NCI-H1694 (cell line): ENCODE measurements at regions not wholly inside any gene's neighbourhood (a gene's known extent, or its start where the extent isn't known, plus 50 kb on each side); places are given as distances from the start of the nearest gene placed in this dataset.

ENCODE experiments used
- DNase-seq: peaks from one replicate; lab custom pipeline; 2025; lab: John Stamatoyannopoulos, UW

GRCh38 chr13:88601949-88602348 is 930.8 kb downstream of the SLITRK5 start:
- DNase-seq = no peak

DNA sequence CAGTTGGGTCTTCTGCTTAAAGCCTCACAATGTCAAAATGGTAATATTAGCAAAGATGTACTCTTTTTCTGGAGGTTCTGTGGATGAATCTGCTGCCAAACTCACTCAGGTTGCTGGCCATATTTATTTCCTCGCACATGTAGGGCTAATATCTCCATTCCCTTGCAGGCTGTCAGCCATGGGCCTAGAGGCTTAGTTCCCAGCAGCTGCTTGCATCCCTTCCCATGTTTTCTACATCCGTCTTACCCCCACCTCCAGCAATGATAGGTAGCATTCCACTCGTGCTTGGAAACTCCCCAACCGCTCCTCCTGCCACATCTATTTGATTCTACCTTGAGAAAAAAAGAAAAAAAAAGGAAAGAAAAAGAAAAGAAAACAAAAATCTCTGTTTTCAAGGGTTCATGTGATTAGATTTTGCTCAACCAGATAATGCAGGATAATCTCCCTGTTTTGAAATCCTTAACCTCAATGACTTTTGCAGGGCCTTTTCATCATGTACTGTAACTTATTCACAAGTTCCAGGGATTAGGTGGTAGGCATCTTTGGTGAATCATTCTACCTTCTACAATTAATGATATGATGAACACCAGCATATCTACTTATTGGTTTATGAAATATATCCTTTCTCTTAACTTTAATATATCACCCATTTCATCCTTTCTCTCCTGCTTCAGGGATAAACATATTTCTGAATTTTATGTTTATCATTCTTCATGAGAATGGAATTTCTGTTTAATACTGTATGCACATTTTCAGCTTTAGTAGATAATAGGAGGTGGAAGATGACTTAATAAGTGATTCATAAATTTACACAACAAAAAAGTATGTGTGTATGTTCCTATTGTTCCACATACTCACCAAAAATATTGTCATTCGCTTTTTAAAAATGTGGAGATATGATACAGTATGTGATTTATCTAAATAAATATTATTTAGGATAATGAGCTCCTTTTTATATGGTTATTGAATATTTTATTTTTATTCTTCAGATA is 931.9 kb downstream of the SLITRK5 start:
- DNase-seq = no peak

GRCh38 chr13:88617176-88617575 is 946.0 kb downstream of the SLITRK5 start:
- DNase-seq = no peak

GRCh38 chr13:88622362-88622973 is 951.3 kb downstream of the SLITRK5 start:
- no peak for DNase-seq

- no peak for DNase-seq
These were observed 952.0 kb downstream of the SLITRK5 start for GRCh38 chr13:88623150-88623549.

GRCh38 chr13:88627071-88627470 is 955.9 kb downstream of the SLITRK5 start:
- no peak for DNase-seq

DNA sequence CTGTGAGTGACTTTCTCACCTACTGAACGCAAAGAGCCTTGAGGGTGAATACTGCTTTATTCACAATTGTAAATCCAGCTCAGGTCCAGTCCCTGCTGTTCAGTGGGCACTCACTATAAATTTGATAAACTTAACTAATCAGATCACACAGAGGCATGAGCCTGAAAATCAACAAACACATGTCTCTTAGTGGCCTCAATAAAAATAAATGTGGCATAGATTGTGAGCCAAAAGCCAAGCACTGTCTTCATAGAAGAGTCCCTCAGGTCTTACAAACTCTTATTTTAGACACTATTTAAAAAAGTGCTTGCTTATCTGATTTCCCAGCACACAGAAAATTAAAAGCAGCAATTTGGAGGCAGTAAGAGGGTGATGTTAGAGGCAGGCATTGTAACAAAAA is 957.7 kb downstream of the SLITRK5 start:
- no peak for DNase-seq

GRCh38 chr13:88637935-88638334 is 966.8 kb downstream of the SLITRK5 start:
- no peak for DNase-seq

DNA sequence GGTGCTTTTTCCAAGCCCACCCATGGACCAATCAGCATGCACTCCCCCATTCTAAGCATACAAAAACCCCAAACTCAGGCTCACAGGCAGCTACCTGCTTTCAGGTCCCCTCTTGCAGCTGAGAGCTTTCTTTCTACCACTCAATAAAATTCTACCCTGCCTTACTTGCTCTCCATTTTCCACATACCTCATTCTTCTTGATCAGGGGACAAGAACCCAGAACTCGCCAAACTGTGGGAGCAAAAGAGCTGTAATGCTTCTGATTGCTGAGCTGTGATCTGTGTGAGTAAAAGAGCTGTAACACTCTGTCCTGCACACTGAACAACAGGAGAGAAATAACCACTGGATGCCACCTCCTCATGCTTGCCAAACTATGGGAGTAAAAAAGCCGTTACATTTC is 972.1 kb downstream of the SLITRK5 start:
- no peak for DNase-seq

DNA sequence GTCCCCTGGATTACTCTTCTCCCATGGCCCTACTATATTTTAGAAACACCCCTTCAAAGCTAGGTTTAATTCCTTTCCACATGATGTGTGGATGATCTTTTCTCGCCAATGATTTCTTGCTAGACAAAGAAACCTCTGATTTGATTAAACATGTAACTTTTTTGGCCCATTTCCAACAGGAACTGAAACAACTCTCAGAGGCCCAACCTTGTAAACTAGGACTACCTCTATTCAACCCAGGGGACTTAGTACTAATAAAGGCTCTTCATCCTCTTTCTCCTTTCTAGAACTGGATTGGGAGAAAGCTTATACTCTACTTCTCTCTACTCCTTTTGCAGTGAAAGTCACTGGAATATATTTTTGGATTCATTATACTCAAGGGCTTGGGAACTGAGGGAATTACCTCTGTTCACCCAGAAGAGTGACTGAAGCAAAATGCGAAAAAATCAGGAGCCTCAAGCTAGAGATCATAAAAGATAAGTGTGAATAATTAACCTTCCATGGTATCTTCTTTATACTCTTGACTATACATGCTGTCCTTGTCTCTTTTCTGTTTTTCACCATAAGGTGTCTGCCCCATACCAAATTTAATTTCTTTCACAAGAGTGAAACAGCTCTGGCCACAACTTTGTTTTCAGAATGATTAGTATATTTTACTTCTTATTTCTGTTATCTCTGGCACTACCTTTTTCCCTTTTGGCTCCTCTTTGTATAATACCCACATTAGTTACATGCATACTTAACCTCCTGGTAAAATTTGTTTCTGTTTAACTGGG is 977.6 kb downstream of the SLITRK5 start:
- no peak for DNase-seq

DNA sequence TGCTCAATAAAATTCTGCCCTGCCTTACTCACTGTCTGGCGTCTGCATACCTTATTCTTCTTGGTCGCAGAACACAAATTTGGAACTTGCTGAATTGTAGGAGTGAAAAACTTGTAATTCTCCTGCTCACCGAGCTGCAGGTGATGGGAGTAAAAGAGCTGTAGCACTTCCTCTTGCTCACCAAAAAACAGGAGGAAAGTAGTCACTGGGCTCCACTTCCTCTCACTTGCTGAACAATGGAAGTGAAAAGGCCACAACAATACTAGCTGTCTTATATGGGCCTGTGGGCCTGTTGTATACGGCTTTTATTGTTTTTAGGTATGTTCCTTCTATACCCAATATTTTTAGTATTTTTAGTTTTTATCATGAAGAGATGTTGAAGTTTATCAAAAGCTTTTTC is 978.7 kb downstream of the SLITRK5 start:
- no peak for DNase-seq

- no peak for DNase-seq
These were observed 980.4 kb downstream of the SLITRK5 start for GRCh38 chr13:88651531-88651930.

- DNase-seq = no peak
These were observed 985.6 kb downstream of the SLITRK5 start for GRCh38 chr13:88656751-88657150.

GRCh38 chr13:88670509-88670908 is 999.3 kb downstream of the SLITRK5 start:
- DNase-seq = no peak

DNA sequence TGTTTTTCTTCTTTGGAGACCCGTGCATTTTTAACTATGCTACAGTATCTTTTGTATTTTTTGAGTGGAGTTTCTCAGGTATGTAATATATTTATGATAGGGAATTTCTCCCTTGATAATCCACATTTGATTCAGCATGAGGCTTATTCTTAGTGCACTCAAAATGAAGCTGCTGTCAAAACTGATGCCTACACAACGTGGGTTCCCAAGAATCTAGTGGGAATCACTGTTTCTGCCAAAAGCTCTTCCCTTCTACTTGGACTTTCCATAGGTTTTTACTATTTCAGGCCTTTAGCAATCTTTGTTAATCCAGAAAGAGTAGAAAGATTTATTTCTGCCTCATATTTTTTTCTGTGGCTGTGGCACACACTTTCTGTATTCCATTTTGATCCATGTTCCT is 1003.7 kb downstream of the SLITRK5 start:
- no peak for DNase-seq

- no peak for DNase-seq
These were observed 1004.3 kb downstream of the SLITRK5 start for GRCh38 chr13:88675347-88675996.

- no peak for DNase-seq
These were observed 1004.8 kb downstream of the SLITRK5 start for GRCh38 chr13:88676016-88676415.

GRCh38 chr13:88685459-88685858 is 1014.3 kb downstream of the SLITRK5 start:
- DNase-seq = no peak

GRCh38 chr13:88701551-88701950 is 1030.4 kb downstream of the SLITRK5 start:
- DNase-seq = no peak

DNA sequence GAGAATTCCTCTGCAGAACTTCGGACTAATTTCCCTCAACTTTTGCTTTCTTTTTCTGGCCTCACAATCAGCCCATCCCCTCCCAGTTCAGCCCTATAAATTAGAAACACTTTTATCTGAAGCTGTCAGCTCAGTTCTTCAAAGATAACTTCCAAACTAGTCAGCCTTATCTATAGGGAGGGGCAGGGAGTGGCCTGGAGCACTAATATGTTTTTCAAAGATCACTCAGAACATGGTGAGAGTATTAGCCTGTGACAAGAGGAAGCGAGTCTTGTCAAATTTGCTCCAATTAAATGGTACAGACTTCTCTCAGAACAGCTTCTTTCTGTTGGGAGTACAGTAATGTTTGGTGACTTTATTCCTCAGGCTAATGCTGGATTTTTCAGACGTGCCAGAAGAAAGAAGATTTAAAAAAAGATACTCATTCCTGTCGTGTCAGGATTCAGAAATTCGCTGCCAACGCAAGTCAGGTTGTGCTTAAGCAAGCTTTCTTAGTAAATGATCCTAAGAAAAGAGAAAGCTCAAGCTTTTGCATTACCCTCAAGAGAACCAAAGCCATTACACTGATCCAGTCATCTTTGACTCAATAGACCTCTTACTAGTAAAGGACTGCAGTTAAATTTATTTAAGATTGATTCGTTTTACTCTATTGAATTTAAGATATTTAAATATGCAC is 1033.6 kb downstream of the SLITRK5 start:
- DNase-seq = no peak

GRCh38 chr13:88707646-88708045 is 1036.5 kb downstream of the SLITRK5 start:
- DNase-seq = no peak
